RWPE1 (cell line): ENCODE measurements at regions not wholly inside any gene's neighbourhood (a gene's known extent, or its start where the extent isn't known, plus 50 kb on each side); places are given as distances from the start of the nearest gene placed in this dataset.

Experiments used
- CTCF ChIA-PET: fragments of 350-600 bp; sonication (Branson Sonifier 250); formaldehyde crosslinking; extraction: SDS; loops from one replicate; lab custom pipeline; 2021; lab: Yijun Ruan, JAX
- POLR2A ChIA-PET: fragments of 400-600 bp; formaldehyde crosslinking; extraction: SDS; loops from one replicate; lab custom pipeline; 2020; ENCODE audit warnings: antibody characterized with exemption; ENCODE audit not compliant: low non-redundant PET; lab: Yijun Ruan, JAX
- DNase-seq: peaks from one replicate; pipeline ENCODE4 v3.0.0; 2012; ENCODE audit warnings: low spot score
- H3K27ac ChIP-seq: fragments of 450-650 bp; 2 replicates; pipeline ENCODE4 v1.5.1; 2017
- CTCF ChIP-seq: fragments of 450-650 bp; conservative IDR thresholded peaks from 2 replicates; pipeline ENCODE4 v1.5.1; 2017; ENCODE audit warnings: low read depth, mild to moderate bottlenecking

GRCh38 chr12:59164991-59165718, 244.9 kb upstream of the LRIG3 start:
- POLR2A ChIA-PET = no interaction called here
- H3K27ac ChIP-seq = no peak overlapping the region
- peak; percentile 66 for TF ChIP-seq CTCF
- CTCF ChIA-PET = interaction anchor here (0.6 to 1.2 kb wide), 6 partner anchors 13 to 1213 kb away, joined by 3 to 7 read pairs (median 4); no protein-coding TSS in a partner anchor
- DNase-seq = peak; percentile 11

- H3K27ac ChIP-seq = no peak overlapping the region
- TF ChIP-seq CTCF = no peak
- CTCF ChIA-PET = interaction anchor here (0.6 to 1.2 kb wide), 4 partner anchors 12 to 624 kb away, joined by 3 to 7 read pairs (median 4); no protein-coding TSS in a partner anchor
- DNase-seq = no peak
- POLR2A ChIA-PET = no interaction called here
These were observed 243.9 kb upstream of the LRIG3 start for GRCh38 chr12:59164226-59164625.

GRCh38 chr12:59158681-59159080, 238.4 kb upstream of the LRIG3 start:
- CTCF ChIA-PET = interaction anchor here (1.3 kb wide), 1 partner anchor 8 kb away, joined by 4 read pairs; no protein-coding TSS in a partner anchor
- DNase-seq = no peak
- TF ChIP-seq CTCF = no peak
- H3K27ac ChIP-seq = no peak overlapping the region
- POLR2A ChIA-PET = no interaction called here

GRCh38 chr12:59158066-59158465, 237.8 kb upstream of the LRIG3 start:
- TF ChIP-seq CTCF = no peak
- POLR2A ChIA-PET = no interaction called here

GRCh38 chr12:59155448-59155847, 235.1 kb upstream of the LRIG3 start:
- DNase-seq = no peak
- CTCF ChIA-PET = interaction anchor here (0.7 kb wide), 1 partner anchor 106 kb away, joined by 5 read pairs; no protein-coding TSS in a partner anchor
- no peak for TF ChIP-seq CTCF
- POLR2A ChIA-PET = no interaction called here
- no peak overlapping the region for H3K27ac ChIP-seq

More at GRCh38 chr12:59158066-59158465, 237.8 kb upstream of the LRIG3 start:
- no peak for DNase-seq
- no peak overlapping the region for H3K27ac ChIP-seq
- CTCF ChIA-PET = no interaction called here

GRCh38 chr12:59151243-59151642, 230.9 kb upstream of the LRIG3 start:
- ChIA-PET POLR2A (no interaction called here), CTCF (interaction anchor here (1.0 to 2.3 kb wide), 4 partner anchors 37 to 1168 kb away, joined by 3 to 10 read pairs (median 3); no protein-coding TSS in a partner anchor)
- no peak for TF ChIP-seq CTCF
- no peak overlapping the region for H3K27ac ChIP-seq
- DNase-seq = no peak
